Endothelial cell of umbilical vein (primary cell): ENCODE measurements at regions not wholly inside any gene's neighbourhood (a gene's known extent, or its start where the extent isn't known, plus 50 kb on each side); places are given as distances from the start of the nearest gene placed in this dataset.

Experiments
- BruUV-seq: library from RNA; stranded (reverse); fragments of 400-500 nt; replicated peaks from 2 replicates; lab custom pipeline; 2021; lab: Mats Ljungman, UMichigan
- CTCF ChIA-PET: fragments of 300-600, 350-600 bp; sonication (Branson Sonifier 250); formaldehyde crosslinking; loops from one replicate; lab custom pipeline; 2021; ENCODE audit warnings: antibody characterized with exemption, inconsistent platforms; lab: Charles Lee
- POLR2A ChIA-PET: fragments of 300-600, 350-600 bp; sonication (Branson Sonifier 250); formaldehyde crosslinking; loops from one replicate; lab custom pipeline; 2021; ENCODE audit warnings: antibody characterized with exemption, inconsistent platforms; lab: Charles Lee
- DNase-seq: peaks from one replicate; pipeline ENCODE4 v3.0.0-alpha.2; 2011; ENCODE audit warnings: low read depth, low spot score
- FAIRE-seq: peaks from 2 replicates; lab custom pipeline; 2011; peaks lifted over from hg19 to GRCh38; lab: Jason Lieb, UNC
- H2AFZ ChIP-seq: 2 replicates; pipeline ENCODE4 v1.6.0; 2012; ENCODE audit warnings: low read depth, low read length, control low read depth, inconsistent platforms
- H3K27ac ChIP-seq: 2 replicates; pipeline ENCODE4 v1.5.1; 2011; ENCODE audit warnings: low read depth, mild to moderate bottlenecking, control low read depth, low read length, moderate library complexity; ENCODE audit not compliant: insufficient read depth
- H3K27me3 ChIP-seq, 2 experiments: 2 replicates each; pipeline versions ENCODE4 v1.6.0 to v1.6.1; 2011; ENCODE audit warnings: low read length in 2 of 2, mixed read lengths in 1 of 2; ENCODE audit not compliant: control insufficient read depth in 2 of 2, insufficient read depth in 2 of 2
- H3K36me3 ChIP-seq, 2 experiments: 2 replicates in 1 of 2; 3 replicates in 1 of 2; pipeline ENCODE4 v1.5.1; 2011; ENCODE audit warnings: low read length in 2 of 2, mild to moderate bottlenecking in 1 of 2, moderate library complexity in 1 of 2; ENCODE audit not compliant: control insufficient read depth in 2 of 2, insufficient read depth in 2 of 2; ENCODE audit errors: extremely low read depth in 1 of 2
- H3K4me1 ChIP-seq: 3 replicates; pipeline ENCODE4 v1.5.1; 2011; ENCODE audit warnings: mild to moderate bottlenecking, low read length; ENCODE audit not compliant: control insufficient read depth, insufficient read depth; ENCODE audit errors: extremely low read depth
- H3K4me2 ChIP-seq: 2 replicates; pipeline ENCODE4 v1.6.1; 2011; ENCODE audit warnings: low read length, control low read depth, mixed read lengths; ENCODE audit not compliant: insufficient read depth
- H3K4me3 ChIP-seq, 3 experiments: fragments of 200-600 bp in 1 of 3; sonication (generic), shearing (Covaris generic) in 1 of 3; replicated peaks in 1 of 3; 2 replicates each; pipeline ENCODE4 v1.5.1; 2011 to 2016; ENCODE audit warnings: control low read depth in 3 of 3, low read length in 3 of 3, mild to moderate bottlenecking in 2 of 3, inconsistent platforms in 1 of 3, low read depth in 1 of 3, moderate library complexity in 1 of 3; ENCODE audit not compliant: insufficient read depth in 1 of 3
- H3K79me2 ChIP-seq: 2 replicates; pipeline ENCODE4 v1.6.0; 2012; ENCODE audit warnings: low read length, inconsistent platforms; ENCODE audit not compliant: control insufficient read depth, insufficient read depth
- H3K9ac ChIP-seq: replicated peaks from 2 replicates; pipeline ENCODE3; 2011; ENCODE audit warnings: low read length, control low read depth; ENCODE audit not compliant: insufficient read depth; ENCODE audit errors: extremely low read depth
- H3K9me1 ChIP-seq: replicated peaks from 3 replicates; pipeline ENCODE4 v1.6.0; 2011; ENCODE audit warnings: mild to moderate bottlenecking, low read length; ENCODE audit not compliant: control insufficient read depth, insufficient read depth; ENCODE audit errors: extremely low read depth
- H3K9me3 ChIP-seq: replicated peaks from 2 replicates; pipeline ENCODE4 v1.5.1; 2012; ENCODE audit warnings: low read length, inconsistent platforms; ENCODE audit not compliant: control insufficient read depth, insufficient read depth
- H4K20me1 ChIP-seq: replicated peaks from 2 replicates; pipeline ENCODE3; 2011; ENCODE audit warnings: mild to moderate bottlenecking, low read length; ENCODE audit not compliant: control insufficient read depth, insufficient read depth; ENCODE audit errors: extremely low read depth
- FOS ChIP-seq: IDR thresholded peaks from 2 replicates; pipeline ENCODE4 v1.6.1; 2011; ENCODE audit warnings: mild to moderate bottlenecking, low read length, moderate library complexity, borderline replicate concordance; ENCODE audit not compliant: insufficient read depth
- JUN ChIP-seq: IDR thresholded peaks from 2 replicates; pipeline ENCODE4 v1.6.1; 2011; ENCODE audit warnings: borderline replicate concordance, low read depth; ENCODE audit not compliant: insufficient read length, insufficient read depth
- MYC ChIP-seq: IDR thresholded peaks from one replicate; pipeline ENCODE4 v1.6.1; 2011; ENCODE audit warnings: mild to moderate bottlenecking, low read depth, low read length
- POLR2AphosphoS5 ChIP-seq: IDR thresholded peaks from 2 replicates; pipeline ENCODE4 v1.6.1; 2012; ENCODE audit warnings: low read depth, mild to moderate bottlenecking, control low read depth, low read length, moderate library complexity; ENCODE audit not compliant: insufficient read depth
- dilution Hi-C: fragments of 300-500 bp; cut with MboI; formaldehyde crosslinking; loops from one replicate; pipeline ENCODE4 v1.15.0; 2019; ENCODE audit warnings: low sequenced_read_pairs; ENCODE audit not compliant: extremely low pct_ligation_motif_present
- intact Hi-C: fragments of 100-400 bp; cut with micrococcal nuclease; formaldehyde crosslinking; loops from one replicate; pipeline ENCODE4 v1.10.0; 2022
- TF ChIP-seq, protein P1 (sequence below), 2 donors: IDR thresholded peaks; 1 replicate in 1 of 2; 2 replicates in 1 of 2; pipeline ENCODE4 v1.5.1; 2011; ENCODE audit warnings: low read length in 2 of 2, mild to moderate bottlenecking in 2 of 2, moderate library complexity in 2 of 2, control low read depth in 1 of 2, inconsistent platforms in 1 of 2, low read depth in 1 of 2; ENCODE audit not compliant: insufficient read depth in 1 of 2; ENCODE audit errors: extremely low read depth in 1 of 2
- TF ChIP-seq, protein P2 (sequence below): IDR thresholded peaks from 2 replicates; pipeline ENCODE4 v1.6.1; 2011; ENCODE audit not compliant: insufficient read depth, insufficient read length

DNA sequence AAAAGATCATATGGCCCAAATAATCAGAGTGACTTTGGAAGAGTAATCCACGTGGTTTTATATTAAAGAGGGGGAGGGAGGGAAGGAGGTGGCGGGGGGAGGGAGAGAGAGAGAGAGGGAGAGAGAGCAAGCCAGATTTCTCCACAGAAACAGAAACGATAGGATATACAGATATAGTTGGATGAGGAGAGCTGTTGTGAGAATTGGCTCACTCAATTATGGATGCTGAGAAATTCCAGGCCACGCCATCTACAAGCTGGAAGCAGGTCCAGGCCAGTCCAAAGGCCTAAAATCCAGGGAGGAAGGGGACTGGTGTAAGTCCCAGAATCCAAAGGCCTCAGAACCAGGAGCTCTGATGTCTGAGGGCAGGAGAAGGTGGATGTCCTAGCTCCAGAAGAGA is 75.5 kb downstream of the CXCL12 start:
- CTCF ChIA-PET = interaction anchor here (1.3 to 2.3 kb wide), 2 partner anchors 27 to 619 kb away, joined by 3 to 18 read pairs; no protein-coding TSS in a partner anchor
- Histone ChIP-seq H3K27ac (no peak overlapping the region), H3K27me3 (no peaks in the 10 kb centered on the region), H3K4me3 (no peak overlapping the region), H3K4me2 (no peak overlapping the region), H2AFZ (no peak overlapping the region), H3K36me3 (no peaks in the 10 kb centered on the region), H3K9ac (no peak overlapping the region), H3K79me2 (no peaks in the 10 kb centered on the region), H3K9me1 (no peaks in the 10 kb centered on the region), H4K20me1 (no peaks in the 10 kb centered on the region), H3K4me1 (no peaks in the 10 kb centered on the region), H3K9me3 (no peaks in the 10 kb centered on the region)
- dilution Hi-C loops (no loop called here), intact Hi-C loops (no loop called here)
- no peak for FAIRE-seq
- no TSS peak for BruUV-seq
- no peak for TF ChIP-seq JUN
- no peak for TF ChIP-seq POLR2AphosphoS5
- TF ChIP-seq, protein P1, sequence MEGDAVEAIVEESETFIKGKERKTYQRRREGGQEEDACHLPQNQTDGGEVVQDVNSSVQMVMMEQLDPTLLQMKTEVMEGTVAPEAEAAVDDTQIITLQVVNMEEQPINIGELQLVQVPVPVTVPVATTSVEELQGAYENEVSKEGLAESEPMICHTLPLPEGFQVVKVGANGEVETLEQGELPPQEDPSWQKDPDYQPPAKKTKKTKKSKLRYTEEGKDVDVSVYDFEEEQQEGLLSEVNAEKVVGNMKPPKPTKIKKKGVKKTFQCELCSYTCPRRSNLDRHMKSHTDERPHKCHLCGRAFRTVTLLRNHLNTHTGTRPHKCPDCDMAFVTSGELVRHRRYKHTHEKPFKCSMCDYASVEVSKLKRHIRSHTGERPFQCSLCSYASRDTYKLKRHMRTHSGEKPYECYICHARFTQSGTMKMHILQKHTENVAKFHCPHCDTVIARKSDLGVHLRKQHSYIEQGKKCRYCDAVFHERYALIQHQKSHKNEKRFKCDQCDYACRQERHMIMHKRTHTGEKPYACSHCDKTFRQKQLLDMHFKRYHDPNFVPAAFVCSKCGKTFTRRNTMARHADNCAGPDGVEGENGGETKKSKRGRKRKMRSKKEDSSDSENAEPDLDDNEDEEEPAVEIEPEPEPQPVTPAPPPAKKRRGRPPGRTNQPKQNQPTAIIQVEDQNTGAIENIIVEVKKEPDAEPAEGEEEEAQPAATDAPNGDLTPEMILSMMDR (IDR thresholded peaks at IDR 0.05; ENCODE audit: extremely low read depth in 1 of 2, insufficient read depth in 1 of 2, low read depth in 1 of 2, low read length in 2 of 2) = no peak
- TF ChIP-seq, protein P2, sequence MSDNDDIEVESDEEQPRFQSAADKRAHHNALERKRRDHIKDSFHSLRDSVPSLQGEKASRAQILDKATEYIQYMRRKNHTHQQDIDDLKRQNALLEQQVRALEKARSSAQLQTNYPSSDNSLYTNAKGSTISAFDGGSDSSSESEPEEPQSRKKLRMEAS = no peak
- TF ChIP-seq MYC = no peak
- TF ChIP-seq FOS = no peak
- POLR2A ChIA-PET = no interaction called here
- no peak for DNase-seq
